Neural cell (in vitro differentiated cells): ENCODE measurements at regions not wholly inside any gene's neighbourhood (a gene's known extent, or its start where the extent isn't known, plus 50 kb on each side); places are given as distances from the start of the nearest gene placed in this dataset.

Experiments used
- H2AFZ ChIP-seq: fragments of 200-600, 300-800 bp; sonication (generic), shearing (Covaris generic); 2 replicates; pipeline ENCODE4 v1.6.0; 2014; ENCODE audit warnings: low read depth, mild to moderate bottlenecking, antibody characterized with exemption, low read length, moderate library complexity
- H3F3A ChIP-seq: fragments of 200-600 bp; shearing (Covaris generic); 2 replicates; pipeline ENCODE4 v1.6.1; 2016; ENCODE audit warnings: mild to moderate bottlenecking, moderate library complexity, mixed read lengths, antibody characterized with exemption, low read length; ENCODE audit not compliant: insufficient read depth, poor library complexity, severe bottlenecking
- H3K27ac ChIP-seq: fragments of 200-600, 300-800 bp; sonication (generic), shearing (Covaris generic); 2 replicates; pipeline ENCODE4 v1.5.1; 2014; ENCODE audit warnings: mild to moderate bottlenecking, low read length, moderate library complexity
- H3K27me3 ChIP-seq: fragments of 300-800, 200-600 bp; sonication (generic), shearing (Covaris generic); 2 replicates; pipeline ENCODE4 v1.6.0; 2014; ENCODE audit warnings: mild to moderate bottlenecking, low read depth, low read length, moderate library complexity; ENCODE audit not compliant: insufficient read depth
- H3K36me3 ChIP-seq: fragments of 300-800, 200-600 bp; sonication (generic), shearing (Covaris generic); 2 replicates; pipeline ENCODE4 v1.5.1; 2014; ENCODE audit warnings: mild to moderate bottlenecking, antibody characterized with exemption, low read length, moderate library complexity; ENCODE audit not compliant: insufficient read depth
- H3K4me2 ChIP-seq: fragments of 300-800, 200-600 bp; sonication (generic), shearing (Covaris generic); 2 replicates; pipeline ENCODE4 v1.6.0; 2014; ENCODE audit warnings: mild to moderate bottlenecking, low read length
- H3K4me3 ChIP-seq: fragments of 300-800, 200-600 bp; sonication (generic), shearing (Covaris generic); 2 replicates; pipeline ENCODE4 v1.5.1; 2014; ENCODE audit warnings: mild to moderate bottlenecking, low read length, moderate library complexity
- H3K79me2 ChIP-seq: fragments of 200-600 bp; shearing (Covaris generic); replicated peaks from 2 replicates; pipeline ENCODE4 v1.6.0; 2014; ENCODE audit warnings: mild to moderate bottlenecking, low read length, moderate library complexity; ENCODE audit not compliant: insufficient read depth
- H3K9ac ChIP-seq: fragments of 300-800, 200-600 bp; sonication (generic), shearing (Covaris generic); 2 replicates; pipeline ENCODE4 v1.6.1; 2016; ENCODE audit warnings: mild to moderate bottlenecking, low read length, mixed read lengths
- H3K9me2 ChIP-seq: fragments of 200-600 bp; shearing (Covaris generic); 2 replicates; pipeline ENCODE4 v1.6.1; 2016; ENCODE audit warnings: mild to moderate bottlenecking, low read length, mixed read lengths; ENCODE audit not compliant: insufficient read depth
- H3K9me3 ChIP-seq: fragments of 200-600, 300-800 bp; sonication (generic), shearing (Covaris generic); 2 replicates; pipeline ENCODE4 v1.6.1; 2016; ENCODE audit warnings: mild to moderate bottlenecking, mixed run types, low read length, moderate library complexity, mixed read lengths
- H4K20me1 ChIP-seq: fragments of 200-600 bp; shearing (Covaris generic); 2 replicates; pipeline ENCODE4 v1.6.1; 2016; ENCODE audit warnings: mild to moderate bottlenecking, mixed run types; ENCODE audit not compliant: insufficient read depth
- CTCF ChIP-seq: fragments of 450-650 bp; IDR thresholded peaks from 2 replicates; pipeline ENCODE4 v1.5.1; 2014; ENCODE audit warnings: antibody characterized with exemption, mild to moderate bottlenecking, moderate library complexity; ENCODE audit not compliant: poor library complexity, severe bottlenecking
- EZH2 ChIP-seq: fragments of 200-600, 300-800 bp; shearing (Covaris generic), sonication (generic); IDR thresholded peaks from 2 replicates; pipeline ENCODE4 v1.6.1; 2014; ENCODE audit warnings: antibody characterized with exemption, low read length, borderline replicate concordance, mild to moderate bottlenecking; ENCODE audit not compliant: insufficient read depth, poor library complexity, severe bottlenecking
- MXI1 ChIP-seq: fragments of 450-650 bp; conservative IDR thresholded peaks from 2 replicates; pipeline ENCODE4 v1.6.1; 2014; ENCODE audit warnings: antibody characterized with exemption, mild to moderate bottlenecking; ENCODE audit not compliant: poor library complexity, severe bottlenecking
- RAD21 ChIP-seq: fragments of 450-650 bp; conservative IDR thresholded peaks from 2 replicates; pipeline ENCODE4 v1.6.1; 2014; ENCODE audit warnings: antibody characterized with exemption, mild to moderate bottlenecking, moderate library complexity
- REST ChIP-seq: IDR thresholded peaks from 2 replicates; pipeline ENCODE4 v1.6.1; 2012; ENCODE audit warnings: borderline replicate concordance
- SMC3 ChIP-seq: fragments of 450-650 bp; conservative IDR thresholded peaks from 2 replicates; pipeline ENCODE4 v1.6.1; 2014; ENCODE audit warnings: antibody characterized with exemption, mild to moderate bottlenecking, moderate library complexity; ENCODE audit not compliant: poor library complexity
- TAF1 ChIP-seq: IDR thresholded peaks from 2 replicates; pipeline ENCODE4 v1.6.1; 2012; ENCODE audit warnings: low read depth

GRCh38 chr18:51361130-51361860 is 163.8 kb upstream of the MEX3C start:
- TF ChIP-seq EZH2, result no peak
- no peak for TF ChIP-seq RAD21
- Histone ChIP-seq H4K20me1 (no peaks in the 10 kb centered on the region), H3K27me3 (no peaks in the 10 kb centered on the region), H2AFZ (no peak overlapping the region), H3K36me3 (no peaks in the 10 kb centered on the region), H3K9me3 (no peaks in the 10 kb centered on the region), H3K4me2 (no peak overlapping the region), H3K9ac (no peak overlapping the region), H3F3A (no peaks in the 10 kb centered on the region), H3K4me3 (no peak overlapping the region), H3K27ac (no peak overlapping the region), H3K9me2 (no peaks in the 10 kb centered on the region), H3K79me2 (no peaks in the 10 kb centered on the region)

GRCh38 chr18:51363384-51363783 is 165.9 kb upstream of the MEX3C start:
- Histone ChIP-seq H3K4me2 (no peak overlapping the region), H2AFZ (no peak overlapping the region), H3F3A (no peaks in the 10 kb centered on the region), H3K9me2 (no peaks in the 10 kb centered on the region), H3K79me2 (no peaks in the 10 kb centered on the region), H3K27me3 (no peaks in the 10 kb centered on the region), H3K27ac (no peak overlapping the region), H4K20me1 (no peaks in the 10 kb centered on the region), H3K36me3 (no peaks in the 10 kb centered on the region), H3K9ac (no peak overlapping the region), H3K9me3 (no peaks in the 10 kb centered on the region), H3K4me3 (no peak overlapping the region)
- TF ChIP-seq CTCF (no peak), REST (no peak), TAF1 (no peak), SMC3 (no peak), EZH2 (no peak), MXI1 (no peak), RAD21 (no peak)

- H3K27ac ChIP-seq, result no peak overlapping the region
- no peak overlapping the region for H2AFZ ChIP-seq
- no peaks in the 10 kb centered on the region for H4K20me1 ChIP-seq
- no peak overlapping the region for H3K4me2 ChIP-seq
- H3K9me3 ChIP-seq, result no peaks in the 10 kb centered on the region
- H3K27me3 ChIP-seq, result no peaks in the 10 kb centered on the region
- no peaks in the 10 kb centered on the region for H3K9me2 ChIP-seq
- TF ChIP-seq EZH2 (no peak), SMC3 (no peak), MXI1 (no peak)
- H3K79me2 ChIP-seq, result no peaks in the 10 kb centered on the region
- H3F3A ChIP-seq, result no peaks in the 10 kb centered on the region
- no peak overlapping the region for H3K4me3 ChIP-seq
- no peak overlapping the region for H3K9ac ChIP-seq
- no peaks in the 10 kb centered on the region for H3K36me3 ChIP-seq
Measured at GRCh38 chr18:51370996-51371395, 173.5 kb upstream of the MEX3C start.
